H4 (cell line): ENCODE measurements at regions not wholly inside any gene's neighbourhood (a gene's known extent, or its start where the extent isn't known, plus 50 kb on each side); places are given as distances from the start of the nearest gene placed in this dataset.

Source experiments
- DNase-seq: peaks from one replicate; pipeline ENCODE4 v3.0.0-alpha.2; 2015; ENCODE audit warnings: low spot score

DNA sequence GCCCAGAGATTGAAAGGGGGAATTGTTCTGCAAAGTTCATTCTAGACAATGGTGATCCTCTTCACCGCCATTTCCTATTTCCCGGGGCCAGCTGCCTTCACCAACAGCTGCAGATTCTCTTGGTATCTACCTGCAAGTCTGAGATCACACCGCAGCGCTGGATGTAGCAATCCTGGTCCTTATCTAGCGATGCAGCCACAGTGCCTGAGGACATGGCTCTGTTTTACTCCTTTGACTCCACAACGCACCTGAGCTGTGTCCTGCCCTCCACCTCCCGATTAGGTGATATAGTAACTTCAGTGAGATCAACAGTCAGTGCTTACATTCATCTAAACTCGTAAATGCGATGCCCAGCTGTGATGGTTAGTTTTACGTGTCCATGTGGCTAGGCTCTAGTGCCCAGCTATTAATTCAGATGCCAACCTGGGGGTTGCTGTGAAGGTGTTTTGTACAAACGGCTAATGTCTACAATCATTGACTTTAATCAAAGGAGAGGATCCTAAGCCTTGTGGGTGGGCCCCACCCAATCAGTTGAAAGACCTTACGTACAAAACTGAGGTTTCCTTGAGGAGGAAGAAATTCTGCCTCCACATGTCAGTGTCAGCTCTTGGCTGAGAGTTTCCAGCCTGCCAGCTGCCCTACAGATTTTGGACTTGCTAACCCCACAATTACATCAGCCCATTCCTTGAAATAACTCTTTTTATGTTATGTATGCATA, 189.8 kb downstream of the SH3BP4 start:
- DNase-seq = no peak

DNA sequence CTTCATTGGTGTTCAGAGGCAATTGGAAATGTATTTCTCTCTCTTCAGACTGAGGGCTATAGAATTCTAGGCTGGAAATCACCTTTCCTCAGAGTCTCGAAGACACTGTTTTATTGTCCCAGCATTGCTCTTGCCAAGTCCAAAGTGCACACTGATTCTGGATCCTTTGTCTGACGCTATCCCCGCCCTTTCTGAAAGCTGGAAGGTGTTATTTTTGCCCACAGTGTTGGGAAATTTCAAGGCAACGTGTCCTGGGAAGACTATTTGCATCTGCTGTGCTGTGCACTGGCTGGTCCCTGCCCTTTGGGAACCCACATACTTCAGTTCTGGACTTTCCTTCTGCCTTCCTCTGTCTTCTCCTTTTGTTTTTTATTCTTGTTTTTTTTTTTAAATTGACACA, 190.8 kb downstream of the SH3BP4 start:
- DNase-seq = no peak

DNA sequence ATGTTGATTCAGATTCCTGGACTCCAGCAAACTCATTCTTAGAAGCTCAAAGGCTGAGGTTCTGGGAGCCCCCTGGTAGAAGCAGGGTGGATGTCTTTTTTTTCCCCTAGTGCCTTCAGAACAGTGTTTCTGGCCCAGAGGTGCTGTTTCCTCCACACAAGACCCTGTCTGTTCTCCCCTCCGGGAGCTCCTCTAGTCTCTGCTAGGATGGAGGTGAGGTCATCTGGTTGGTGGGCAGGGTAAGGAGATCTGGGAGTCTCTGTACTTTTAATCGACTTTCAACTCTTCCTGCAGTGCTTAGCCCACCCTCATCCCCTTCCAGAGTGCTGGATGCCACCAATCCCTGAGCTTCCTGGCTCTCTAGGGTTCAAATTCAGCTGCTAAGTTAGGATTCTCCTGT, 192.0 kb downstream of the SH3BP4 start:
- no peak for DNase-seq

DNA sequence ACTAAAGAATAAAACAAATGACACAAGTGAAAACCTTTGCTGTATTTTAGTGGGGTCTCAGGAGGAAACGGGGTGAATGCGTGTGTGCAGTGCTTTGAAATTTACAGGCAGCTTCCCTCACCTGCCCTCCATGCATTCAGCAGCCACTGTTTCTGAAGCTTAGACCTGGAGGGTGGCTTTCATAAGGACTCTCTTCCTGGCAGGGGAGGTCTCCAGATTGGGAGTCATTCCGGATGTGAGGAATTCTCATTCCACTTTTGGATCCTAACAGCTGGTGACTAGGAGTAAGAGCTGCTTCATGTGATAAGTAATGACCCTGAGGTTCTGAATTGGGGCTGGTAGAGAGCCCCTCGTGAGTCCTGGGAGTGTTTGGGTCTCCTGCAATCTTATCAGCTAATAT, 192.5 kb downstream of the SH3BP4 start:
- DNase-seq = no peak

DNA sequence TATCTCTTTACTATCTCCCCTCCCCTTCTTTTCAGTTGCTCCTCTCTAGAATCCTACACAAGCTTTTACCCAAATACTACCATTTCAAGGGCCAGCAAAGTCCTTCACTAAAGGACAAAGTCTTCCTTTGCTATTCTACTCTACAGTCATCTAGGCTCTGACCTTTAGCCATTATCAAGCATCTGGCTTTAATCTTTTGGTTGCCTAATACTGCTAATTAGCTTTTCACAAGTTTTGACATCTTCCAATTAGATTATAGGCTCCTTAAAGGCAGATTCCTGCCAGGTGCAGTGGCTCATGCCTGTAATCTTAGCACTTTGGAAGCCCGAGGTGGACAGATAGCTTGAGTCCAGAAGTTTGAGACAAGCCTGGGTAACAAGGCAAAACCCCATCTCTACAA, 194.4 kb downstream of the SH3BP4 start:
- no peak for DNase-seq

GRCh38 chr2:235146871-235147565, 195.2 kb downstream of the SH3BP4 start:
- no peak for DNase-seq

DNA sequence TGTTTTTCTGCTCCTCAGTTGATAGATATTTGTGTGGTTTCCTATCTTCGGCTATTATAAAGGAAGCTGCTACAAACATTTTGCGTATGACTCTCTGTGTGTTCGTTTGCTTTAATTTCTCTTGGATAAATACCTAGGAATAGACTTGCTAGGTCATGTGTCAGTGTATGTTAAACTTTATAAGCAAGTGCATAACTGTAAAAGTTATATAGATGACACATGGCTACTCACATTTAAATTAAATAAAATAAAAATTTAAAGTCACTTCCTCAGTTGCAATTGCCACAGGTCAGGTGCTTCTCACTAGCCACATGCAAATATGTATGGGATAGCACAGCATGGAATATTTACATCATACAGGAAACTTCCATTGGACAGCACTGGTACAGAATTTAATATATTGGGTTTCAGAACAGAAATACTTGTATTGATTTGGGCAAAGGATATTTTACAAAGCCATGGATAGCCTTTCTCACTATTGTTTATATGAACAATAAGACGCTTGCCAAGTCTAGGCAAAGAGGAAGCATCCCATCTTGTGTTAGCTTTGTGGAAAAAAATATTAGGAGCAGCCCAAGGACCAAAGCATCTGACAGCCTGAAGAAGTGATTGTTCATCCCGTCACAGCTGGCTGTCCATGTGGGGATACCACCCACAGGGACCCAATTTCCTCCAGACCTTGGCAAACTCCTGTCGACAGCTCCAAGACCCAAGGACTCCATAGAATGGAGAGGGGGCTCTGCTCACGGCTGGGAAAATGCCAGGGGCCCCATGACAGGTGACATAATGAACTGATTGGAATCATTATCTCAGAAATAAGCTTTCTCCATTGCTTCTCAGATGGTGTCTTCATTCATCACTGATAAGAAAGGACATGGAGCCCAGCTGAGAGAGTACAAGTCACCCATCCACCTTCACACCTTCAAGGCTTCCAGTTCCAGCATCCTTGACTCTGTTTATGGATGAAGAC, 196.7 kb downstream of the SH3BP4 start:
- DNase-seq = no peak

DNA sequence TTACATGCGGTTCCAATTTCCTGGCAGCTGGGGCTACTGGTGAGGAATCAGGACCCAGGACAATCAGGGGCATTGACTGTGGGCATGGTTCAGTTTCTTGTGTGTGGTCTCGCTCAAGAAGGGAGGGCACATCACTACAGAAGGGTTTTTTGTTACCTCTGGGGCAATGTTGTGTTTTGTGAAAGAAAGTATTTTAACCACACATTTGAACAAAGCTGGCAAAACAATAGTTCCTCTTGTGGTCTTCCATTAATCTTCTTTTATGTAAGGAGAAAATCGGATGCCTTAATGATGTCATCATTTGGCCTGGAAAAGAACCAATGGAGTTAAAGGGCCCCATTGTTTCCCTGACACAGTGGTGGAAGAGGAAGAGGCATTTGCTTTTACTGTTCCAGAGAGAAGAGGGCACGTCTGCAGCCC, 197.4 kb downstream of the SH3BP4 start:
- no peak for DNase-seq

DNA sequence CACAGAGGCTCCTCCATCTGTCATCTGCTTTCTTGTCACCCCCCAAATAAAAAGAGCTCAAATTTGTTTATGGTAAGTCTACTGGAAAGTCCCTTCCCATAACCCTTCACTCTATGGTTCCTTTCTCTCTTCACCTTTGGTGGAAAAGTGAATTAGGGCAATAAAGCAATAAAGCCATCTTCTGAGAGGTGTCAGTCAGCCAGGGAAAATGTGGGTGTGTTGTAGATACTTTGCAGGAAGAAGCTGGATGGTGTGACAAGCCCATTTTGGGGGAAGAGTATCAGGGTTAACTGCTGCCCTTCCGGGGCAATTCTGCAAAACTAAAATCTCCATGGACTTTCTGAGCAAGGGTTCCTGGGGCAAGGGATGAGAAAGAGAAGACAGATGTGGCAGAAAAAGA, 197.9 kb downstream of the SH3BP4 start:
- no peak for DNase-seq

GRCh38 chr2:235151152-235151551, 199.3 kb downstream of the SH3BP4 start:
- DNase-seq = no peak

GRCh38 chr2:235155163-235155562, 203.3 kb downstream of the SH3BP4 start:
- DNase-seq = no peak

DNA sequence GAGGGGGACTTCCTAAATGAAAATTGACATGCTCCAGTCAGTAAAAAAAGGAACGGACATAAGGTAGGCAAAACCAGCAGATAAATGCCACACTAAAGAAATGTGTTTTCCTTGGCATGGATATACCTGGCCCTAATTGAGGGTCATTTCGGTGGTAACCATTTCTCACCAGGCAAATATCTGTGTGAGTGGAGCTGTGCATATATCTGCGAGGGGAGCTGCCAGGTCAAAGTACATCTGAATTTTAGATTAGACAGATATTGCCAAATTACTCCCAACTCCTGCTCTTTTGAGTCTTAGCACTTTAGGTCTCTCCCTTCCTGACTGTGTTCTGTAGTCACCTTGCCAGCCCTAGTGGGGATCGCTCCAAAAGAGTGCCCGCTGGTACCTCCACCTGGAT, 204.2 kb downstream of the SH3BP4 start:
- DNase-seq = no peak

- no peak for DNase-seq
Observed at GRCh38 chr2:235157746-235158482, 206.1 kb downstream of the SH3BP4 start.

DNA sequence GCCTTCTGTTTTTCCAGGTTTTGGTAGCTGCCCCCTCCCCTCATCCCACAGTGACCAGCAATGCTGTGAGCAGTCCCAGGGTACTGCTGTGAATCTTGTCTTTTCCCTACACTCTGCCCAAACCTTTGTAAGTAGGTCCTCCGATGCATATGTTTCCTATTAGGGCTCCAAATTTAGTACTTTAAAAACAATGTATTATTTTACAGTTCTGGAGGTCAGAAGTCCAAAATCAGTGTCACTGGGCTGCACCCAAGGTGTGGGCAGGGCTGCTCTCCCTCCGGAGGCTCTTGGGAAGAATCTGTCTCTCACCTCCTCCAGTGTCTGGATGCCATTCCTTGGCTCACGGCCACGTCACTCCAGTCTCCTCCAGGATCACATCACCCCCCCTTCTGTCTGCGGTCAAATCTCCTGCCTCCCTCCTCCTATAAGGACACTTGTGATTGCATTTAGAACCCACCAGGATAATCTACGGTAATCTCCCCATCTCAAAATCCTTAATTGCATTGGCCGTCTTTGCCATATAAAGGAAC, 208.5 kb downstream of the SH3BP4 start:
- DNase-seq = no peak

DNA sequence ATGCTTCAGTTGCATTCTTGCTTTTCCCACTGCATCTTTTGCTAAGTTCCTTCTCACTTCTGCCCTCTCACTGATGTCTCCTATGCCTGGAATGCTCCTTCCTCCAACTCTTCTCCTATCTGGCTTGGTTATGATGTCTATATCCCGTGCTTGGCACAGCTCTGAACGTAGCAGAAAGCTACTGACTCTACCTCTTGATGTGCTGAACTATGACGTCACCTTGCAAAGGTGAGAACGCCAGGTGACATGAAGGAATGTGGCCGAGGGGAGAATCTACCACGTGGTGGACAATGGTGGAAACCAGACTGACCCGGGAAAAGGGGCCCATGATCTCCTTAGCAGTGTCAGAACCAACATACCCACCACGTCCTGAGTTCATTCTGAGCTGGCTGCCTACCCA, 209.7 kb downstream of the SH3BP4 start:
- no peak for DNase-seq

- DNase-seq = no peak
Observed at GRCh38 chr2:235162082-235162836, 210.4 kb downstream of the SH3BP4 start.

DNA sequence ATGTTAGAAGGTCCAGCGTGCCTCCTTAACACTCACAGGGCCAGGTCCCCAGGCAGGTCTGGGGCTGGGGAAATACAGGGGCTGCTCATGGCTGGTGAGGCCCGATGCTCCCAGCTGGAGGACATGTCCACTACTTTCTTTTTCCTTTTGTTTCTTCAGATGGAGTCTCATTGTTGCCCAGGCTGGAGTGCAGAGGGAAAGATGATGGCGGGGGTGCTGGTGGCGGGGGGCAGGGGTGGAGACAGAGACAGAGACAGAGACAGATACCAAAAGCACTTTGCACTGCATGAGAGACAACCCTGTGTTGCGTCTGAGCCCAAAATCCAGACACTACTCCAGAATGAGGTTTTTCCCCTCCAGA, 211.0 kb downstream of the SH3BP4 start:
- DNase-seq = no peak

DNA sequence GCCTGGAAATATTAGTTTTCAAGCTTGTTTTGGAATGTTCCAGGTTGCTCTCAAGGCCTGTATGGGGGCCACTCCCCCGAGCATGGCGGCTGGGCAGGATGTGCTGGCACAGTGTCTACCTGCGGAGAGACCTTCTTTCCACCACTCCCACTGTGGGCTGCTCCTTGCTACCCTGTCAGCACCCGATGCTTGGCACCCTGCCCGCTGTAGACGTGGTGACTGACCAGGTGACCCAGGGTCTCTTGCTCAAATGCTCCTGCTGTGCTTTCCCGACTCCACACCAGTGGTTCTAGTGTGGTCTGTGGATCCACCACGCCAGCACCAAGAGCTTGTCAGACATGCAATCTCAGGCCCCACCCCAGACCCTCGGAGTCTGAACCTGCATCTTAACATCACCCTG, 213.3 kb downstream of the SH3BP4 start:
- no peak for DNase-seq

DNA sequence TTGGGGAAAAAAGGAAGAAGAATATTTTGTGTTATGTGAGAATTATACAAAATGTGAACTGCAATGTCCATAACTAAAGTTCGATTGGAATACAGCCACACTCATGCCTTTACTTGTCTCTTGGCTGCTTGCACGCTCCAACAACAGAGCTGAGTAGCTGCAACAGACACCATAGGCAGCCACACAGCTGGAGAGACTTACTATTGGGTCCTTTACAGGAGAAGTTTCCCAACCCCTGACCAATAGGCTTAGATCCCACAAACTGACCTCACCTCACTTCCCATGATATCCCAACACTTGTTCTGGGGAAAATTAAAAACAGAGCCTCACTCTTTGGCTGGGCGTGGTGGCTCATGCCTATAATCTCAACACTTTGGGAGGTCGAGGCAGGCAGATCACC, 213.8 kb downstream of the SH3BP4 start:
- DNase-seq = no peak

DNA sequence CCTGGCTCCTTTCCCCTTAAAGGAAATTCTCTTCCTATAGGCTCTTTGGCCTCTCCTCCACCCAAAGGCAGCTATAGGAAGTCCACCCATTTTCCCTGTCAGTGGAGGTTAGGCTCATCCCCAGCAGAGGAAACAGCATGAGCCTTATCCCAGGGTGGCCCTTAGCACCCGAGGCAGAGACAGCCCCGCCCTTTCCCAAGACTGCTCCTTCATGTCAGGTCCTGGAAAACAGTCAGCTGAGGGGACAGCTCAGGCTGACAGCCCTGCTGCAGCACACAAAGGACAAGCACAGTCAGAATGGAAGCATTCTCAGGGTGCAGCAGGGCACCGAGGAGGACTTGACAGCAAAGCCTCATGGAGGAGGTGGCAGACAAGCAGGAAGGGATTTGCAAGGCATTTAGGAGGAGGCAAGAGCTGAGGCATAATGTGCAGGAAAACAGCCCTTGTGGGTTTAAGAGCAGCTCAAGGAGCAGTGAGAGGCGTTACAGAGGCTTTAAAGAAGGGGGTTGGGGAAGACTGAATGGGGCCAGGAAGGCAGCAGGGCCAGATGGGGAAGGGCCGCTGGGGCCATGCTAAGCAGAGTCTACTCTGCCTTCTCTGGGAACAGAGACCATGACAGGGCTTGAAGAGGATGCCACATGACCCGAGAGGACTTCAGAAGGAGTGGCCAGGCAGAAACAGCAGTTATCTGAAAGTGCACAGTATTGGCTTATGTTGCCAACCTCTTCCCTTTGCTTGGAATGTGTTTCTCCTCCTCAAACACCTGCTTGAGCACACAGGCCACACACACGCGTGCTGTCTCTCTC, 216.6 kb downstream of the SH3BP4 start:
- DNase-seq = no peak
